Ramos (cell line): ENCODE measurements at regions not wholly inside any gene's neighbourhood (a gene's known extent, or its start where the extent isn't known, plus 50 kb on each side); places are given as distances from the start of the nearest gene placed in this dataset.
"Not testable (repeated sequence)": the region's sequence is repeated elsewhere in the genome, so short reads cannot be mapped to it uniquely, and the experiment has no call there.

Experiments used
- in situ Hi-C: fragments of 300-500 bp; cut with MboI; formaldehyde crosslinking; loops from one replicate; pipeline ENCODE4 v1.14.3; 2022; ENCODE audit warnings: low sequenced_read_pairs; ENCODE audit not compliant: unreplicated experiment

DNA sequence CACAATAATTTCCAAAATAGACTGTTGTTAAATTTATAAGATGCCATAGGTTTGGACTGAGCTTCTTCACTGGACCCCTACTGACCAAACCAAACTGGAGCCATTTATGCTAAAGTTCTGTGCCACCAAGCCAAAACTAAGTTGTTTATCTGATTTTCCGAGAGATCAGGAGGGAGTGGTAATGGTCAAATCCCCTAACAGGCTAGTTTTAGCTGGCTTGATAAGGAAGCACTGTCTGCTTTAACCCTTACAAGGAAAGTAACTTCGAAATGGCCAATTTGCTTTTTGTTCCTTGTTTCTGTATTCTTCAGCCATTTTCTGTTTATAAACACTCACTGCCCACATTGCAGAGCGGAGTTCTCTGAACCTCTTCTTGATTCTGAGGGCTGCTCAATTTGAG, 246.8 kb upstream of the TUT7 start:
- in situ Hi-C loops, result loop anchor here (25.0 kb wide), 1 partner anchor 111 kb away; no protein-coding TSS in a partner anchor

DNA sequence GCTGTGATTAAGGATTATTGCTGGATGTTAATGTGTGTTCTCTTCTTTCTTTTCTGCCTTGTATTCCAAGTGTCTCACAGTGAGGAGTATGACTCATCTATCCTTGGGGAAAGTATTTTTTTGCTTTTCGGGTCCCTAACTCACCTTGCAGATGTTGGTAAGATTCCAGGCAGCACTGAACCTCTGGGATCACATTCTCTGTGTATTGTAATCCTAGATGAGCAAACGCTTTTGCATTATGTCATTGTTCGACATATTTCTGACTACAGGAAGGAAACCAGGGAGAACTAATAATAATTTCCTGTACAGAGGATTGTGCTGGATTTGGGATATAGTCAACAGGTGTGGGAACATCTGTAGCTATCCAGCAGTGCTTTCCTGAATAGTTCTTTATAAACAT, 246.1 kb upstream of the TUT7 start:
- in situ Hi-C loops, result loop anchor here (25.0 kb wide), 1 partner anchor 112 kb away; no protein-coding TSS in a partner anchor

DNA sequence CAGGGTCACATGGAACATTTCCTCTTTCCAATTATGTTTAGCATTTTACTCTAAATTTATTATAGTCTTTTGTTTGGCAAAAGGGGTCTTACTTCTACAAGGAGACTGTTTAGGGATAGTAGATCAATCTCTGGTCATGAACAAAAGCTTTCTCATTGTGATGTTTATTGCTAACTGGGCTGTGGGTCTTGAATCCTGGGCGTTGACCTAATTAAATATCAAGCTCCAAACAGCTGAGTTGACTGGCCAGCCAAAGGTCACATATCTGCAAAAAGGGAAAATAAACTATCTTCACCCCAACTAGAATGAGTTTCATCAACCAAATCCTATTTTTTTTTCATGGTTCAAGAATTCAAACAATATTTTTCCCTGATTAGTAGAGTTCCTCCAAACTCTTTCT, 245.4 kb upstream of the TUT7 start:
- in situ Hi-C loops, result no loop called here

DNA sequence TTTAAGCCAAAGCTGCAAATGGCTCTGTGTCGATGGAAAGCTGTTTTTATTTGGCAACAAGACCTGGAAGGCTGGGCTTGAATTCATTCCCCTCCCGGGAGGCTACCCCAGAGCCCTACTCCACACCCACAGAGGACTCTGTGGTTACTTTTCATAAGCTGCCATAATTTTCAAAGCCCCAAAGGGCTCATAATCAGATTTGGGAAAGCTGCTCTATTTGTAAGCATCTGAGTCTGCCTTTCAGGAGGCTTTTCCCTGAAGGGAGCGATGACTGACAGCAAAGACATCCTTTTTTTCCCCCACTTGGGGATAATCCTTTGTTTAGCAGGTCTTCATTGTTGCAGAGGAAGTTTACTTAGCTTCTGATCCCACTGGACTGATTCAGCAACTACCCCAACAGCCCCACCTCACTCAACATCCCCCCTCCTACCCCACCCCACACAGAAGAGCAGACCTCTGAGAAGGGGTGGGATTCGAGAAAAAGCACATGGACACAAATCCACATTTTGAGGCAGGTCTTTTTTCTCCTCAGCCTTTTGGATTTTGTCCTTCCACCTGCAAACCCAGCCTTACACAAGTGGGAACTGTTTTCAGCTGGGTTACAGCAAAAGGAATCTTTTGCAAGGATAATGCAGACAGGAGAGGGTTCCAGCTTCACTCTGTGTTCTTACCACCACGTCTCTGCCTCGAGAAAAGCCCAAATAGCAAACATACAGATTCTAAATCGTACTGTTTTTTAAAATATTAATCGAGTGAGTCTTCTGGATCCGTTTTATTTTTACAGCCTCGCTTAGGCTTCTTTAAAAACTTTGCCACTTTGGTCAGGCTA, 244.4 kb upstream of the TUT7 start:
- in situ Hi-C loops, result no loop called here

DNA sequence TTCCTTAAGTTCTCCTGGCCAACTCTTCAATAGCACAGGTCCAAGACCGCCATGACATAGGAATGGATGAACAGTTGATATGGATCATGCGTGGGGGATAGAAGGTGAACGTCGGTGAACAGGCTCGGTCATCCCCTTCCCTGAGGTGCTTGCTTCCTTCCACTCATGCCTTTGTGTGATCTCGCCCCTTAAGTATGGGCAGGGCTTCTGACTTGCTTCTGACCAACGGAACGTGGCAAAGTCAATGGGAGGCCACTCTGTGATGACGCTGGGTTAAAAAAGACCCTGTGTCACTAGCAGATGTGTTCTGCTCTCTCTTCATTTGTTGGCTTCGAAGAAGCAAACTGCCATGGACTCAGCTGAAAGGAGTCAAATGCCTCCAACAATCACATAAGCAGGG, 240.5 kb upstream of the TUT7 start:
- in situ Hi-C loops, result no loop called here

DNA sequence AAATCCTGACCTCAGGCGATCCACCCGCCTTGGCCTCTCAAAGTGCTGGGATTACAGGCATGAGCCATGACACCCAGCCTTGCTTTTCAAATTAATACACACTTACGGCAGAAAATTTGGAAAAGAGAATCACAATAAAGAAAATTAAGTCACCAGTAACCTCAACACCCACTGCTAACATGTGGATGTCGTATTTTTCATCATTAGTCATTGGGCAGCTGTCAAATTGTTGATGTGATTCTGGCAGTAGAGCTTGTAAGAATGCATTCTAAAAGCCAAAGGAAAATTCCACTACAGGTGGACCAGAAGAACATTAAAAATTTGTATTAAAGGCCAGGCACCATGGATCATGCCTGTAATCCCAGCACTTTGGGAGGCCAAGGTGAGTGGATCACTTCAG, 237.3 kb upstream of the TUT7 start:
- in situ Hi-C loops, result no loop called here

DNA sequence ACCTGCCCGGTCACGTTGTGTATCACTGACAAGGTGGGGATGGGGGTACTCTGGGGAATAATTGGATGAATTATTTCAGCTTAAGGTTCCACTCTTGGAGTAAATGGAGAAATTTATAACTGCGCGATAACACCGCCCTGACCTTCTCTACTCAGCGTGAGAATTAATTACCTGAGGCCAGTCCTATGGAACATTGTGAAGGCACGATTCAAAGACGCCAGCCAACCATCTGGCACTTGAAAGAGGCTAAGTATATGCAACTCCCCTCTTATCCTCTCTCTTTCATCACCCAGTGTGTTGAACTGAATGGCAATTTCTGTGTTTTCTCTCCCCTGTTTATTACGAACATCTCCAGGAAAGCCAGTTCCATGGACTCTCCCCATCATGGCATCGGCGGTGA, 235.5 kb upstream of the TUT7 start:
- in situ Hi-C loops, result no loop called here

DNA sequence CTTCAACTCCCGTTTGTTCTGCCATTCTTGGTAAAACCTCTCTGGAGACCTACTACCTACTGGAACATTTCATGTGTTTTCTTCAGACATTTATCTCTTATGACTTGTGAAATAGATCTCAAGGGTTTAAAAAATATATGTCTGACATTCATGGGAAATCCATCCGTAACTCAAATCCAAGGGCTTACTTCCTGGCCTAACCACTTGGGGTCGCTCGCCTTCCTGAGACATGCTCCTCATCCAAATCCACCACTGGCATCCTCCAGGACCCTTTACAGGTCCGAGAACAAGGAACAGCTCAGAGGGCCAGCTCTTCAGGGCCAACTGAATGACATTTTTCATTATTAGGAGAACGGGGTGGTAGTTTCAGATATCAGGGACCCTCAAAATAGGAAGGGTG, 235.1 kb upstream of the TUT7 start:
- in situ Hi-C loops, result no loop called here

DNA sequence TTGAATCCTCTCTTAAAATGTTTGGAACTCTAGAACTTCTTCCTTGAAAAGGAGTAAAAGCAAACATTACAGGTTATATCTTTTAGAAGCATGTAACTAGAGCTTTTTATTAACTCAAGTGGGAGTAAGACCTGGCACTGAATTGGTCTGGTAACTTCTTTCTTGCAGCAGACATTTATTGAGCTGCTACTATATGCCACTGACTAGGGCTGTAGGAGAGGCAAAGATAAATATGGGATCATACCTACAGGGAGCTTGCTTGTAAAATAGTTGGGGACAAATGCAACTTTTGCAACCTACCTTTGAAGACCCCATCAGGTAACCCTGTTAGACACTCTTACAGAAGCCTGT, 231.9 kb upstream of the TUT7 start:
- in situ Hi-C loops, result no loop called here

DNA sequence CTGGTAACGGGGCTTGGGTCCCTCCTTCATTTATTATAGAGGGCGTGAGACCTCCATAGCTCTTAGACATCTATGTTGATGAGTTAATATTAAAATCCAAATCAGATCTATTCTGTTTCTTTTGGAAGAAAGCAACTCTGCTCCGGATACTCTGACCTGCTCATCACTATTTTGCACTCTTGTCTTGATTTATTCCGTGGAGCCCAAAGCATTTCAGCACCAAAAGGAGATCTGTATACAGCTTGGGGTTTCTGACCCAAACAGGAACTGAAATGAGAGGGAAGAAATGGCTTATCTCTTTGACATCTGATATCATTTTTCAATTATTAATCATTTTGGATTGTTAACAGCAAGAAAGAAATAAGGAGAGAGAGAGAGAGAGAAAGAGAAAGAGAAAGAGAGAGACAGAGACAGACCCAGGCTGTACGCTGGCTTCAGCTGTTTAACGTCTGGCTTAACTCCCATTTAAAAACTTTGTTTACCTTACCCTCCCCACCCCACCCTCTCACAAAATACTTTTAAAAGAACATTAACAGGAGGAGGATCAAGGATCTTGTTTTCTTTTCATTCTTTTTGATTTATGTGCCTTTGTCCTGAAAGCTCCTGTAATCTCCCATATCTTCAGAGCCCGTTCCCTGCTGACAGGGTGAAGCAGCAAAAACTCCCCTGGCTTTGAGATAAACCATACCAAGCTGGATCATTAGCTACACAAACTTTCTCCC, 231.4 kb upstream of the TUT7 start:
- in situ Hi-C loops, result no loop called here

DNA sequence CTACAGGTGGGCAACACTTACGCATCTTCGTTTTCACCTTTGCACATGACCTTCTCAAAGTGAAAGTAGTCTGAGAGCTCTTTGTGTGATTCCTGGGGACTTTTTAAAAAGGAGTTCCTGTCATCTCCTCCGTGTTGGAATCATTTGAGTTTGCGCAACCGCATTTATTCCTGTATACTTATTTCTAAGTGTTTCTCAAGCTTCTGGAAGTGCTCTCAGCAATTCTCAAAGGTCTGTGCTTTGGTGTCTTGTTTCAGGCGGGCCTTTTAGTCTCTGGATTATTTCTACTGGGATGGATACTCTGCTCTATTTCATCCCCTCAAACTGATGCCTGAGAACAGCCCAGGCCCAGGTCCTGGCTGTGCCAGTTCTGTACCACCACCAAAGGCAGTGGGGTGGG, 226.5 kb upstream of the TUT7 start:
- in situ Hi-C loops, result no loop called here

DNA sequence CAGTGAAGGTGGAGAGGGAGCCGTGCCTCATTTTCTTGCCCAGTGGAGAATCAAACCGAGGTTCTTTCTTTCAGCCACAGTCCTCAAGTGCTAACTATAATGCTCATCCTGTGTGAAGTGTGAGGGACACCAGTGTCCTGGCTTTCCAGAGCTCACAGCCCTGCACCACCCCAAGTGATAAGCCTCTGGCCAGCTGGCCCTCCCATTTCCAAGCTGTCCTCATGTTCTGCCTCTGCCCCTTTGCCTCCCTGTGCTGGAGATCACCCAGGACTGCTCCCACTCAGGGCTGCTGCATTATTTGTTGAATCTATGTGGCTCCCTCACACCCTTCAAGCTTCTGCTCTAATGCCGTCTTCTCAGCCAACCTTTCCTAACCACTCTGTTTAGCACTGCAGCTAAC, 224.5 kb upstream of the TUT7 start:
- in situ Hi-C loops, result no loop called here

DNA sequence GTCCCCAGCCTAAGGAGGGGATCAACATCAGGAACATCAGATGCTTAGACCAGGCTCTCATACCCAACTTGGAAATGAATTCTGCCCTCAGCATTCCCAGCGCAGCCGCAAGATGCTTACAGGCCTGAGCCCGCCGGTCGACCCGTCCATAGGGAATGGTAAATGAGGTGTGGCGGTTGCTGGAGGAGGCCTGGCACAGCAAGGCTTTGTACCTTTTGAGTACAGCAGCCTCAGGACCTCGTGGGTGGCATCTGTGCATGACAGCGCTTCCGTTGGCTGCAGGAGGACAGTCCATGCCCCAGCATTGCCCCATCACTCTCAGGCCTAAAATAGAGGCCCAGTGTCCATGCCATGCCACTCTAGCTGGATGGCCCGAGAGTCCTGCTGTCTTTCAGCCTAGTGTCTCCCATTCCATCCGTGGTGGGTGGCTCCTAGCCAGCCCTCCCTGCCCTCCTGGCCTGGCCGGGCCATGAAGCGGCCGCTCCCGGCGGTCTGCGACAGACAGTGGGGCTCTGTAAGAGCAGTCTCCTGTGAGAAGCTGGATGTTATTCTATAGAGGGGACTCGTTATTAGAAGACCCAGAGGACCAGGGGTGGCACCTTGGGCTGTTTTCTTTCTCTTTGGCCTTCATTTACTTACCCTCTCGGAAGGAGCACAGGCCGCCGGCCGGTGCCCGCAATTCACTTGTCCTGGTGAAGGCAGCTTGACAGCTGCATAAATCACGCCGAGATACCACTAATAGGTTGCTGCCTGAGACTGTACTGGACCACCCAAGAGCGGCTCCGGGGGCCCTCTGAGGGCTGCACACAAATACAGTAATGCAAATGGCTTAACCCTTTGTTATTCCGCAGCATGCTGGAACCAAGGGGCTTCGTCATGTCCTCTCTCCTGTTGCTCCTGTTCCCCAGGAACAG, 223.5 kb upstream of the TUT7 start:
- in situ Hi-C loops, result no loop called here

DNA sequence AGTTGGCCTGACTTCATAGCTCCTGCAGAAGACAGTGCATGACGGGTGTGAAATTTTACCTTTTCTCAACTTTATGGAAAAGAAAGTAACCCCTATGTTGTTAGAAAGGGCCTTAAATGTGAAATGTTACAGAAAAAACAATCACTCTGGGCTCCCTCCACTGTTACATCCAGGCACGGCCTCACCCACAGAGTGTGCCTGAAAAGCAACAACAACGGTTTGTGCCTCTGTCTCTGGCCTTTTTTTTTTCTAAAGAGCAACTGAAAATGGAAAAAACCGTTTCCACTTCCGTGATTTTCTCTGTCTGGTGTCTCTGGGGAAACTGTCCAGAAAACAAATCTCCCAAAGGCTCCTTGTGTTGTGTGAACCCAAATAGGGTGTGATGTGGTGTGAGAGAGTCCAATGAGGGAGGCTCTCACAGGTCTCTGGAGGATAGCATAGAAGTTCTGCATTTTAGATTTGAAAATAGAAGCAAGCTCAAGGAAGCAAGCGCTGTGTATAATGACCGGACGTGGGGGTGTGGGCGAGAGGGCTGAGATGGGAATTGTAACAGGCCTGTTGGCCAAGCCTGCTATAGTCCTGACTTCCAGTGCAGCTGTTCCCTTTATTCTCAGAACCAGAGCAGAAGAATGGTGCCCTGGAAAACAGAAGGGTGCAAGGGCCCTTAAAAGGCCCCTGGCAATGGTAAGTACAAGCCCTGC, 221.8 kb upstream of the TUT7 start:
- in situ Hi-C loops, result no loop called here

DNA sequence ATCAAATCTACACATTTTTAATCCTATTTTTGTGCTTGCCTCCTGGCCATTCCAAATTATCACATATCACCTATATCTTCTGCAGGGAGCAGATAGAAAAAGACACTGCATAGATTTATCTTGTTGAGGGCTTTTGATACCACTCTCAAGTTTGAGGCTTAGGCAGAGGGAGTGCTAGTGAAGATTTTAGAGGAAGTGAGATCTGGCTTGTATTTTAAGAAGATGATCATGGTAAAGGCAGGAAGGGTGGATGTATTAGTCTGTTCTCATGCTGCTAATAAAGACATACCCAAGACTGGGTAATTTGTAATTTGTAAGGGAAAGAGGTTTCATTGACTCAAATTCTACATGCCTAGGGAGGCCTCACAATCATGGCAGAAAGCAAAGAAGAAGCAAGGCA, 220.9 kb upstream of the TUT7 start:
- in situ Hi-C loops, result no loop called here

DNA sequence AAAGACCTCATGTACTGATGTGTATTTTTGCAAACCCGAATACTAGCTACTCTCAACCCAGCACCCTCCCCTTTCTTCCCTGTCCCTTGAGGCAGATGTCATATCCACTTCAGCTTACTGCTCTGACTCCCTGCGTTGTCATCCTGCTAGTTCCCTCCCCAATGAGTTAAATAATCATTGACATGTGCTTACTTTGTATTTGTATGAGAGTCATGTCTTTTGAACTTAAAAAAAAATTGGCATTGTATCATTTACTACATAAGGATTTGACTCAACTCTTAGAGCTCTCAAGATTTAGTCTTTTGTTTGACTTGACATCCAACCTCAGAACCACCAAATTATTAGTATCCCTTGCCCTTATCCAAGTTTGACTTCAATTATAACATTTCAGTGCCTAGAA, 219.7 kb upstream of the TUT7 start:
- in situ Hi-C loops, result no loop called here

DNA sequence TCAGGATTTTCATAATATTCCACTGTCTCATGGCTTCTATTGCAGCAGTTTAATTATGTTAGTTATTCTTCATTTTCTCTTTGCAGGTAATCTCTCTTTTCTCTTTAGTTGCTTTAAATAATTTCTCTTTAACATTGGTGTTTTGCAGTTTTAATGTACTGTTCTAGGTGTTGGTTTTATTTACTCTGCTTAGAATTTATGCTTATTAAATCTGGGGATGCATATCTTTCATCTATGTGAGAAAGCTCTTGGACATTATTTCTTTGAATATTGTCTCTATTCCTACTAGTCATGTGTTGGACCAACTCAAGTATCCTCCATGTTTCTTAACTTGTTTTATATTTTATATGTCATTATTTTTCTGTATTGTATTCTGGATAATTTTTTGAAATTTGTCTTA, 218.7 kb upstream of the TUT7 start:
- in situ Hi-C loops, result no loop called here

DNA sequence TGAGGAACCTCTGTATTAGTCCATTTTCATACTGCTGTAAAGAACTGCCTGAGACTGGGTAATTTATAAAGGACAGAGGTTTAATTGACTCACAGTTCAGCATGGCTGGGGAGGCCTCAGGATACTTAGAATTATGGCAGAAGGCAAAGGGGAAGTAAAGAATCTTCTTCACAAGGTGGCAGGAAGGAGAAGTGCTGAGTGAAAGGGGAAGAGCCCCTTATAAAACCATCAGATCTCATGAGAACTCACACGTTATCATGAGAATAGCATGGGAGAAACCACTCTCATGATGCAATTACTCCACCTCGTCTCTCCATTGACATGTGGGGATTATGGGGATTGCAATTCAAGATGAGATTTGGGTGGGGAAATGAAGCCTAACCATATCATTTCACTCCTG, 211.4 kb upstream of the TUT7 start:
- in situ Hi-C loops, result not testable (repeated sequence)

DNA sequence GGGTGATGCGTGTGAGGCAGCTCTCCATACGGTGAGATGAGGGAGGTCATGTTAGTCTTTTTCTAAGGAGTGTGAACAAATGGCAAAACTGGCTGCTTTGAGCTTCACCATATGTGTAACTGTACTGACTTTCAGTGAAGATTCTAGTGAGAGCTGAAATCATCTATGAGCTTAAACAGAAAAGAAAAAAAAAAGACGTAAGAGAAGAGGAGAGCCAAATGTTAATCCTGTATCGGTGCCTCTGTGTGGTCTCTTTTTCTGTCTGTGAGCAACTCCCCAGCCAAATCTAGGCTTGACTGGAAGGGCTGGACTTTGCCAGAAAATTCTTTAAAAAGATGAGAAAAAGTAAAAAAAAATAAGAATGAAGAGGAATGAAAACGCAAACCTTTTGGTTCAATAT, 209.7 kb upstream of the TUT7 start:
- in situ Hi-C loops, result no loop called here

DNA sequence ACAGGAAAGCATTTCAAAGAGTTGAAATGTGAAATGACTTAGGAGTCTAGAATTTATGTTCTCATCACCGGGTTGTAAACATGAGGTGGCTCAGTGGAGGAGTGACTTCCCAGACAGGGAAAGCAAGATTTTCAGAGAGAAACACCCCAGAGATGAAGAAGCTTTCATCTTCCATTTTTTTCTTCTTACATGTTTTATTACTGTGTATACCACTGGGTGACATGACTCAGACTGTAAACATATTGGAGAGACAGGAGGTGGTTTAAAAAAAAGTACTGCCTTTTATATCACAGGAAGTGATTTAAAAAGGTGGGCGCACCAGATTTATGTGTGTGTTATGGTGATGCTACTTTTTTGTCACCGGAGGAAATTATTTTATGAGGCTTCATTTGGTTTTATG, 209.1 kb upstream of the TUT7 start:
- in situ Hi-C loops, result no loop called here
